ENCODE measurements at regions not wholly inside any gene's neighbourhood (a gene's known extent, or its start where the extent isn't known, plus 50 kb on each side); places are given as distances from the start of the nearest gene placed in this dataset.

DNA sequence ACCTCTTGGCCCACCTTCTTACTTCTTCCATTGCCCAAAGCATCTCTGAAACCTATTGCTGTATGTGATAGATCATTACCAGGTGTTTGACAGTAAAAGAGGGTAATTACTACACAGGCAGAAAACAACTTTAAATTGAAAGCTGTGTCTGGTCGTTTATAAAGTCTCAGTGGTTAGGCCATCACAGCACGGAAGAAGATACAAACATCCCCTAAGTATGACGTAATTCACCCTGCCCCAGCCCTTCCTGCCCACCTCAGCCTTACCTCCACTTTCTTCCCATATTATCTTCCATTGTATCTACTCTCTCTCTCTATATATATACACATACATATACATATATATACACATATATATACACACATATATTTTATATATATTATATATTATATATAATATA, 805.8 kb upstream of the PABPC4L start:
- Histone ChIP-seq H3K4me3 (no peak overlapping the region), H3K4me1 (no peaks in the 10 kb centered on the region), H3K9me3 (no peaks in the 10 kb centered on the region), H3K36me3 (no peaks in the 10 kb centered on the region), H3K27ac (no peak overlapping the region), H3K27me3 (no peaks in the 10 kb centered on the region)
- no peak for TF ChIP-seq POLR2AphosphoS5 (IDR thresholded peaks at IDR 0.05)
- no peak for TF ChIP-seq POLR2A (IDR thresholded peaks at IDR 0.05)
- TF ChIP-seq EP300 (IDR thresholded peaks at IDR 0.05): no peak
- TF ChIP-seq, protein P1, sequence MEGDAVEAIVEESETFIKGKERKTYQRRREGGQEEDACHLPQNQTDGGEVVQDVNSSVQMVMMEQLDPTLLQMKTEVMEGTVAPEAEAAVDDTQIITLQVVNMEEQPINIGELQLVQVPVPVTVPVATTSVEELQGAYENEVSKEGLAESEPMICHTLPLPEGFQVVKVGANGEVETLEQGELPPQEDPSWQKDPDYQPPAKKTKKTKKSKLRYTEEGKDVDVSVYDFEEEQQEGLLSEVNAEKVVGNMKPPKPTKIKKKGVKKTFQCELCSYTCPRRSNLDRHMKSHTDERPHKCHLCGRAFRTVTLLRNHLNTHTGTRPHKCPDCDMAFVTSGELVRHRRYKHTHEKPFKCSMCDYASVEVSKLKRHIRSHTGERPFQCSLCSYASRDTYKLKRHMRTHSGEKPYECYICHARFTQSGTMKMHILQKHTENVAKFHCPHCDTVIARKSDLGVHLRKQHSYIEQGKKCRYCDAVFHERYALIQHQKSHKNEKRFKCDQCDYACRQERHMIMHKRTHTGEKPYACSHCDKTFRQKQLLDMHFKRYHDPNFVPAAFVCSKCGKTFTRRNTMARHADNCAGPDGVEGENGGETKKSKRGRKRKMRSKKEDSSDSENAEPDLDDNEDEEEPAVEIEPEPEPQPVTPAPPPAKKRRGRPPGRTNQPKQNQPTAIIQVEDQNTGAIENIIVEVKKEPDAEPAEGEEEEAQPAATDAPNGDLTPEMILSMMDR (IDR thresholded peaks at IDR 0.05): no peak
- no peak for DNase-seq
- intact Hi-C loops (cut with DNase I): no loop called here
- WGBS, 2 donors: 74 to 77% methylated on average over 3 of the region's 3 CpGs

DNA sequence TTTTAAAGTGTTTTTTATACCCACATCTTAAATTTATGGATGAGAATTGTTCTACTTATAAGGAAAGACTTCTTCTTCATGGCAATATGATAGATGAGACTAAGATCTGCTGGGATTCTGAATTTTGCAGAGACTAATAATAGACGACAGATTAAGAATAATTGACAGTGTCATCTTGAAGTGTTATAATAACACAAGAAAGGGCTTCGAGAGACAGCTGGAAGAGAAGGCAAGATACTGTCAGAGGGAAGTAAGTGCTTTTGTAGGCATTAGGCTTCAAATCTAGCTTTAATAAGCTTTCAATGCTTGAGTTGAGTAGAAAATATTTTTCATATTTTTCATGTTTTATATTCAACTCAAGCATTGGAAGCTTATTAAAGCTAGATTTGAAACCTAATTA, 797.6 kb upstream of the PABPC4L start:
- intact Hi-C loops (cut with DNase I): no loop called here
- no peaks in the 10 kb centered on the region for H3K9me3 ChIP-seq
- TF ChIP-seq, protein P1 (IDR thresholded peaks at IDR 0.05): no peak
- TF ChIP-seq POLR2A (IDR thresholded peaks at IDR 0.05) (no peak), POLR2AphosphoS5 (IDR thresholded peaks at IDR 0.05) (no peak), EP300 (IDR thresholded peaks at IDR 0.05) (no peak)
- H3K27me3 ChIP-seq: no peaks in the 10 kb centered on the region
- H3K4me1 ChIP-seq: no peaks in the 10 kb centered on the region
- H3K27ac ChIP-seq: no peak overlapping the region
- 79 to 88% methylated on average over 2 of the region's 2 CpGs for WGBS, 2 donors
- H3K4me3 ChIP-seq: no peak overlapping the region
- DNase-seq: no peak
- H3K36me3 ChIP-seq: no peaks in the 10 kb centered on the region

DNA sequence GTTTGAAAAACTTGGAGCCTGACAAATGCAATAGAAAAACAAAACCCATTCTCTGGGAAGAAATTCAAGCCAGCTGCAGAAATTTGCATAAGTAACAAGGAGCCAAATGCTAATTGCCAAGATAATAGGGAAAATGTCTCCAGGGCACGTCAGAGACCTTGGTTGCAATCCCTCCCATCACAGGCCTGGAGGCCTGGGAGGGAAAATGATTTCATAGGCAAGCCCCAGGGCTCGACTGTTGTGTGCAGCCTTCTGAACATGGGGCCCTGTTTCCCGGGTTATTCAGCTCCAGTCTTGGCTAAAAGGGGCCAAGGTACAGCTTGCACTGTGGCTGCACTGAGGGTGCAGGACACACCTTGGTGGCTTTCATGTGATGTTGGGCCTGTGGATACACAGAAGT, 760.4 kb upstream of the PABPC4L start:
- no peak overlapping the region for H3K27ac ChIP-seq
- no peaks in the 10 kb centered on the region for H3K27me3 ChIP-seq
- H3K9me3 ChIP-seq: peaks cover 0 to 4% (median 0%) of the 10 kb centered on the region in 4 donors
- no peaks in the 10 kb centered on the region for H3K36me3 ChIP-seq
- TF ChIP-seq, protein P1 (IDR thresholded peaks at IDR 0.05): no peak
- TF ChIP-seq EP300 (IDR thresholded peaks at IDR 0.05) (no peak), POLR2AphosphoS5 (IDR thresholded peaks at IDR 0.05) (no peak), POLR2A (IDR thresholded peaks at IDR 0.05) (no peak)
- H3K4me1 ChIP-seq: no peaks in the 10 kb centered on the region
- intact Hi-C loops (cut with DNase I): no loop called here
- WGBS, 2 donors: 54 to 70% methylated on average over 3 of the region's 3 CpGs
- DNase-seq: no peak
- H3K4me3 ChIP-seq: no peak overlapping the region

DNA sequence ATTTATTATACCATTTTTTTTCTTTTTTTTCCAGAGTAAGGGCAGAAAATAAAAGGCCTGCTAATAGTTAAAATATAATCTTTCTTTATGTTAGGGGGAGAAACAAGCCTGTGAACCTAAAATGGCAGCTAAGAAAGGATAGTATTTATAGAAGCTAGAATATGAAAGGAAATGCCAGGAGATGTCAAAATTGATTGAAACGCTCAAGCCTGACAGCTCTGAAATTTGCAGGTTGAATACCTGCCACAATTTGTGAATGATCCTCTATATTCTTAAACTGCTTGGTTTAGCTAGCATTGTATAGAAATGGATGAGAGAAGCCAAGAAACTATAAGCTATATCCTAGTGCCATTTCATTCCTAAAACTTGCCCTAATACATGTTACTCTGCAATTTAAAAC, 757.3 kb upstream of the PABPC4L start:
- H3K4me3 ChIP-seq: no peak overlapping the region
- no peaks in the 10 kb centered on the region for H3K27me3 ChIP-seq
- no peaks in the 10 kb centered on the region for H3K9me3 ChIP-seq
- intact Hi-C loops (cut with DNase I): no loop called here
- WGBS, 2 donors: 88 to 94% methylated on average over 1 of the region's 1 CpG
- TF ChIP-seq EP300 (IDR thresholded peaks at IDR 0.05): no peak
- no peak for TF ChIP-seq POLR2AphosphoS5 (IDR thresholded peaks at IDR 0.05)
- DNase-seq: no peak
- no peak overlapping the region for H3K27ac ChIP-seq
- no peaks in the 10 kb centered on the region for H3K4me1 ChIP-seq
- no peaks in the 10 kb centered on the region for H3K36me3 ChIP-seq

DNA sequence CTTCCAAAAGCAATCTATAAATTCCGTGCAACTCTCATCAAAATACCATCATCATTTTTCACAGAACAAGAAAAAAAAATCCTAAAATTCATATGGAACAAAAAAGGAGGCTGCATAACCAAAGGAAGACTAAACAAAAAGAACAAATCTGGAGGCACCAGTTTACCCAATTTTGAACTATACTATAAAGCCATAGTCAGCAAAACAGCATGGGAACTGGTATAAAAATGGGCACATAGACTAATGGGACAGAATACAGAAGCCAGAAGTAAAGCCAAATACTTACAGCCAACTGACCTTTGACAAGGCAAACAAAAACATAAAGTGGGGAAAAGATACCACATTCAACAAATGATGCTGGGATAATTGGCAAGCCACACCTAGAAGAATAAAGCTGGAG, 753.5 kb upstream of the PABPC4L start:
- no peaks in the 10 kb centered on the region for H3K9me3 ChIP-seq
- WGBS, 2 donors: 81 to 87% methylated on average over 1 of the region's 1 CpG
- TF ChIP-seq POLR2A (IDR thresholded peaks at IDR 0.05) (no peak), POLR2AphosphoS5 (IDR thresholded peaks at IDR 0.05) (no peak), EP300 (IDR thresholded peaks at IDR 0.05) (no peak)
- TF ChIP-seq, protein P1 (IDR thresholded peaks at IDR 0.05): no peak
- no peak overlapping the region for H3K4me3 ChIP-seq
- no peak for DNase-seq
- H3K27ac ChIP-seq: no peak overlapping the region
- intact Hi-C loops (cut with DNase I): no loop called here
- no peaks in the 10 kb centered on the region for H3K27me3 ChIP-seq
- H3K36me3 ChIP-seq: no peaks in the 10 kb centered on the region
- H3K4me1 ChIP-seq: no peaks in the 10 kb centered on the region
